ENCODE measurements at regions not wholly inside any gene's neighbourhood (a gene's known extent, or its start where the extent isn't known, plus 50 kb on each side); places are given as distances from the start of the nearest gene placed in this dataset.
"Not testable (repeated sequence)": the region's sequence is repeated elsewhere in the genome, so short reads cannot be mapped to it uniquely, and the experiment has no call there.

GRCh38 chr13:99087954-99088491, 110.2 kb upstream of the DOCK9 start:
- H3K27me3 ChIP-seq: peaks cover 0 to 94% of the 10 kb centered on the region in 2 donors
- H3K27ac ChIP-seq: peak overlapping the region; percentile 91 to 95
- intact Hi-C loops (cut with DNase I): no loop called here
- H3K36me3 ChIP-seq: no peaks in the 10 kb centered on the region
- peaks cover 0 to 35% of the 10 kb centered on the region in 2 donors for H3K4me1 ChIP-seq
- no peak for TF ChIP-seq CTCF (IDR thresholded peaks at IDR 0.05)
- H3K9me3 ChIP-seq: no peaks in the 10 kb centered on the region
- peak overlapping the region; percentile 47 to 74 for H3K4me3 ChIP-seq
- no peak for DNase-seq
- peak; percentile 39 for ATAC-seq

GRCh38 chr13:99093997-99094396, 106.7 kb upstream of the UBAC2 start:
- ATAC-seq: no peak
- TF ChIP-seq CTCF (IDR thresholded peaks at IDR 0.05): no peak
- intact Hi-C loops (cut with DNase I): no loop called here

GRCh38 chr13:99101831-99102230, 98.8 kb upstream of the UBAC2 start:
- H3K9me3 ChIP-seq; H3K4me3 ChIP-seq; H3K4me1 ChIP-seq; H3K36me3 ChIP-seq; ATAC-seq; H3K27ac ChIP-seq; intact Hi-C loops (cut with DNase I); DNase-seq: not testable (repeated sequence)
- peaks cover 9 to 73% of the 10 kb centered on the region in 2 donors for H3K27me3 ChIP-seq

More at GRCh38 chr13:99093997-99094396, 106.7 kb upstream of the UBAC2 start:
- Histone ChIP-seq H3K4me1 (no peaks in the 10 kb centered on the region), H3K27me3 (peaks cover 0 to 96% of the 10 kb centered on the region in 2 donors), H3K4me3 (no peak overlapping the region), H3K27ac (no peak overlapping the region), H3K9me3 (no peaks in the 10 kb centered on the region), H3K36me3 (no peaks in the 10 kb centered on the region)
- DNase-seq: no peak

- ATAC-seq: no peak
- Histone ChIP-seq H3K27me3 (peaks cover 9 to 62% of the 10 kb centered on the region in 2 donors), H3K4me3 (no peak overlapping the region), H3K36me3 (no peaks in the 10 kb centered on the region), H3K27ac (no peak overlapping the region), H3K9me3 (no peaks in the 10 kb centered on the region), H3K4me1 (no peaks in the 10 kb centered on the region)
- no peak for TF ChIP-seq CTCF (IDR thresholded peaks at IDR 0.05)
- intact Hi-C loops (cut with DNase I): no loop called here
- DNase-seq: peak in 1 of 4 donors; percentile 13
These were observed 97.1 kb upstream of the UBAC2 start for GRCh38 chr13:99103536-99103935.

- Histone ChIP-seq H3K4me1 (no peaks in the 10 kb centered on the region), H3K36me3 (no peaks in the 10 kb centered on the region), H3K27ac (no peak overlapping the region), H3K27me3 (peaks cover 9 to 64% of the 10 kb centered on the region in 2 donors), H3K4me3 (no peak overlapping the region), H3K9me3 (no peaks in the 10 kb centered on the region)
- no peak for TF ChIP-seq CTCF (IDR thresholded peaks at IDR 0.05)
- ATAC-seq (no peak), DNase-seq (no peak)
- intact Hi-C loops (cut with DNase I): no loop called here
These were observed 96.3 kb upstream of the UBAC2 start for GRCh38 chr13:99104396-99104795.

- TF ChIP-seq CTCF (IDR thresholded peaks at IDR 0.05): no peak
- H3K27me3 ChIP-seq: peaks cover 9 to 66% of the 10 kb centered on the region in 2 donors
- no peak overlapping the region for H3K27ac ChIP-seq
- no peak for DNase-seq
- no peak for ATAC-seq
- no peaks in the 10 kb centered on the region for H3K36me3 ChIP-seq
- no peaks in the 10 kb centered on the region for H3K4me1 ChIP-seq
- H3K9me3 ChIP-seq: no peaks in the 10 kb centered on the region
- intact Hi-C loops (cut with DNase I): no loop called here
- no peak overlapping the region for H3K4me3 ChIP-seq
These were observed 95.5 kb upstream of the UBAC2 start for GRCh38 chr13:99105160-99105559.

All from left lung (tissue), 4 donors.